ENCODE measurements at regions not wholly inside any gene's neighbourhood (a gene's known extent, or its start where the extent isn't known, plus 50 kb on each side); places are given as distances from the start of the nearest gene placed in this dataset.

DNA sequence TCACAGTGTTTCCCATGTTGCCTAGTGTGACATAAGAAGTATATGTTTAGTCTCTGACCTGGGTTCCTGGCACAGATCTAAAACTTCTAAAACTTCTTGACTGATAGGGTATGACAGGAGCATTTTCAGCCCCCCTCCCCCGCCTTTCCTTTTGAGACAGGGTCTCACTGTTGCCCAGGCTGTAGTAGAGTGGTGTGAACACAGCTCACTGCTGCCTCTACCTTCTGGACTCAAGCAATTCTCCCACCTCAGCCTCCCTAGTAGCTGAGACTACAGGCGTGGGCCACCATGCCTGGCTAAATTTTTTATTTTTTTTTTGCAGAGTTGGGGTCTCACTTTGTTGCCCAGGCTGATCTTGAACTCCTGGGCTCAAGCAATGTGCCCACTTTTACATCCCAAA is 421.1 kb upstream of the RGS6 start:
- DNase-seq (ENCODE audit: extremely low read depth, low read depth): no peak
- TF ChIP-seq, protein P1, sequence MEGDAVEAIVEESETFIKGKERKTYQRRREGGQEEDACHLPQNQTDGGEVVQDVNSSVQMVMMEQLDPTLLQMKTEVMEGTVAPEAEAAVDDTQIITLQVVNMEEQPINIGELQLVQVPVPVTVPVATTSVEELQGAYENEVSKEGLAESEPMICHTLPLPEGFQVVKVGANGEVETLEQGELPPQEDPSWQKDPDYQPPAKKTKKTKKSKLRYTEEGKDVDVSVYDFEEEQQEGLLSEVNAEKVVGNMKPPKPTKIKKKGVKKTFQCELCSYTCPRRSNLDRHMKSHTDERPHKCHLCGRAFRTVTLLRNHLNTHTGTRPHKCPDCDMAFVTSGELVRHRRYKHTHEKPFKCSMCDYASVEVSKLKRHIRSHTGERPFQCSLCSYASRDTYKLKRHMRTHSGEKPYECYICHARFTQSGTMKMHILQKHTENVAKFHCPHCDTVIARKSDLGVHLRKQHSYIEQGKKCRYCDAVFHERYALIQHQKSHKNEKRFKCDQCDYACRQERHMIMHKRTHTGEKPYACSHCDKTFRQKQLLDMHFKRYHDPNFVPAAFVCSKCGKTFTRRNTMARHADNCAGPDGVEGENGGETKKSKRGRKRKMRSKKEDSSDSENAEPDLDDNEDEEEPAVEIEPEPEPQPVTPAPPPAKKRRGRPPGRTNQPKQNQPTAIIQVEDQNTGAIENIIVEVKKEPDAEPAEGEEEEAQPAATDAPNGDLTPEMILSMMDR (IDR thresholded peaks at IDR 0.05; ENCODE audit: low read depth, low read length, missing control alignments): no peak
- no peak overlapping the region for H3K4me3 ChIP-seq (replicated peaks; ENCODE audit: low read depth, low read length)

DNA sequence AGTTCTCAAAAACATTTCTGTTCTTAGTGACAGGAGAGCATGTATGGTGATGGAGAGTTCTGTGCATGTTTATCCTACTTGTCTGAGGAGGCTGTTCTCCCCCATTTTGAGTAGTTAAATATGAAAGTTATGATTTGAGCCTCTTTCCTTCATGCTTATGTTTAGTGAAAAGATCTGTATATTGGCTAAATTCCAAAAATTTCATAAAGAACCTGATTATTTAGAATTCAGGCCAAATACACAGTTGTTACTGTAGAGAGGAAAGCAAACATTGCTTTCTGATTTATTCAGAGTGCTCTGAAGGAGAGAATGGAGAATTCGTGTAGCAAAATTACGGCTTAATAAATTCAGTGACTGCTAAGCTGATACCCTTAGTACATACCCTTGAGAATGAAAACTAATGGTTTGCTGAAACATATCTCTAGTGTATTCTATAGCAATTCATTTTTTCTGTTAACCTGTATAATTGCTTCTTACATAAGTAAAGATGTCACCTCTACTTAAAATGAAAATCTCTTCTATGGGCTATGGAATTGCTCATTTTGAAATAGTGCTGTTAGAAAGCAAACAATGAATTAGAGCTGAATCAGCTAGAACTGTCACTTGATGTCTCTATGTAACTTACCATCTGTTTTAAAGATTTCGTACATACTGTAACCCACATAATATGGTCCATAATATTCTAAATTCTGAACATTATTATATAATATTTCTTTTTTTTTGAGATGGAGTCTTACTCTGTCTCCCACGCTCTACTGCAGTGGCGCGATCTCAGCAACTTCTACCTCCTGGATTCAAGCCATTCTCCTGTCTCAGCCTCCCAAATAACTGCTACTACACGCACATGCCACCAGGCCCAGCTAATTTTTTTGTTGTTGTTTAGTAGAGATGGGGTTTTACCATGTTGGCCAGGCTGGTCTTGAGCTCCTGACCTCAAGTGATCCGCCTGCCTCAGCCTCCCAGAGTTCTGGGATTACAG is 417.0 kb upstream of the RGS6 start:
- no peak overlapping the region for H3K4me3 ChIP-seq (replicated peaks; ENCODE audit: low read depth, low read length)
- TF ChIP-seq, protein P1 (IDR thresholded peaks at IDR 0.05; ENCODE audit: low read depth, low read length, missing control alignments): no peak
- DNase-seq (ENCODE audit: extremely low read depth, low read depth): no peak

DNA sequence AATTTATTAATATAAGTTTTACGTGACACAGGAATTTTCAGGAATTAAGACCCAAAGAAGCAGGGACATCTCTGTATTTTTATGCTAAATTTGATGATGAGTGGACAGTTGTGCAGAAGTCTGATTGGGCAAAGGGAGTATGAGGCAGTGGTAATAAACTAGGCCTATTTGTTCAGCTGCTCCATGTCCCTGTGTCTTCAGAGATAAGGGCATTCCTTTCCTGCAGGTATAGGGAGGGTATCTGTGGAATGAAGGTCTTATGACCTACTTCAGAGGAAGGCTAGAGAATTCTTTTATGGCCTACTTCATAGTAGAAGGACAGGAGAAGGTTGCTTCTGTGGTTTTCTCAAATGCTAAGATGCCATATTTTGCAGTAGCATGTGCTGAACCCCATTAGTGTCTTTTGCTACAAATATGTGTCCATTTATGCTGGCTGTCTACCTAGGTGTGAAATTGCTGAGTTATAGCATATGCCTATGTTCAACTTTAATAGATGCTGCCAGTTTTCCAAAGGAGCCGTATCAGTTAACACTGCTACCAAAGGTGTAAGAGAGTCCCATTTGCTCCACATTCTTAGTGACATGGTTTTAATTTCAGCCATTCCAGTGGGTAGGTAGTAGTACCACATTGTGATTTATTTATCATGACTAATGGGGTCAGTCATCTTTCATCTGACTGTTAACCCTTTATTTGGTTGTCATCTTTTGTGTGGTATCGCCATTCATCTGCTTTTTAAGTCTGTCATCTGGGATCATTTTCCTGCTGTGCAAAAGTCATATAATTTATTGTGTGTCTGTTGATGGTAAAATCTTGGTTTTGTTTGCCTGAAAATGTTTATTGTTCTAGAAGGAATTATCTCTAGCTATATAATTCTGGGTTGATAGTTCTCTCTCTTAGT is 410.7 kb upstream of the RGS6 start:
- TF ChIP-seq, protein P1 (IDR thresholded peaks at IDR 0.05; ENCODE audit: low read depth, low read length, missing control alignments): no peak
- peak; percentile 10 for DNase-seq (ENCODE audit: extremely low read depth, low read depth)
- no peak overlapping the region for H3K4me3 ChIP-seq (replicated peaks; ENCODE audit: low read depth, low read length)

DNA sequence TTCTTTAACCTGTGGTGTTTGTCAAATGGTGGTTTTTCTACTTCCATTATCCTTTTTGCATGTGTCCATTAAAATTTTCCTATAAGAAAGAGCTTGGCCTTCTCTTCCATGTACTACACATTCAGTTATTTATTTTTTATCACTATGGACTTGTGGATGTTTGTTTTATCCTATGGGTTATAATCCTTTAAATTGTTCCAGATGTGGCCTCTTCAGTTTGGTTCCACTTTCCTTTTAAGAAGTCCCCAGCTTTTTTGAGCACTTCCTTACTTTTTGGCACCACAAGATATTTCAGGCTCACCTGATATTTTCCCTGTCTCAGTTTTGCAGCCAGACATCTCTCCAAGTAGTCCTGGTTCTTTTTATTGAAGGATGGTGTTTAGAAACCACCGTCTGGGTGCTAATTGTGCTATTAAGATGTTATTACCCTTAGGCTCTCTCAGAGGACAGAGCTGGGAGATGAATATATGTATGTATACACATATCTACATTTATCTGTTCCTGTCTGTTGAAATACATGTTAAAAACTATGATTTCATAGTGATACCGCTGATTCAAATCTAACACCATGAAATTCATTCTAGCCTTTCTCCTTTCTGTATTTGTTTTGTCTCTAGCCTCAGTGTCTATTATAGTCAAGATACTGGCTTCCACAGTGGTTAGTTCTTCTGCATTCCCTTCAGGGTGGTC is 408.5 kb upstream of the RGS6 start:
- DNase-seq (ENCODE audit: extremely low read depth, low read depth): peak; percentile 43

DNA sequence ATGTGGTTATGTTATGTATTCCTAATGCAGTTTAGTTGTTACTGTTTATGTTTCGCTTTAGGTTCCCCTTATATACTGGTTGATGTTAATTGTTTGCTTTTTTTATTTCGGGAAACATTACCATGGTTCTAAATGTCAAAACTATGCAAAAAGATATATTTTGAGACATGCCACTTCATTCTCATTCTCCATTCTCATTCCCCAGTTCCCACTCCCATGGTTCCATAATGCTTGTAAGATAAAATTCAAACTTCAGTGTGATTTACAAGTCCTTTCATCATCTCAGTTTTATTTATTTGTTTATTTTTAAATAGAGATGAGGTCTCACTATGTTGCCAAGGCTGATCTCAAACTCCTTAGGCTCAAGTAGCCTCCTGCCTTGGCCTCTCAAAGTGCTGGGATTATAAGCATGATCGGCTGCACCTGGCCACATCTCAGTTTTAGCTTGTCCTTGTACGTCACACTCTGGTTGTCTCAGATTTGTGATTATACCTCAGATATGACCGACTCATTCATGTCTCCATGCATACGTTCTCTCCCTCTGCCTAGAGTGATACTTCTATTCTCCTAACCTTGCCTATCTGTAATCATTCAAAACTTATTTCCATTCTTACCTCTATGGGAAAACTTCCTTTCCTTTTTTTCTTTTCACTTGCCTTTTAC is 407.8 kb upstream of the RGS6 start:
- TF ChIP-seq, protein P1 (IDR thresholded peaks at IDR 0.05; ENCODE audit: low read depth, low read length, missing control alignments): no peak
- no peak for DNase-seq (ENCODE audit: extremely low read depth, low read depth)
- no peak overlapping the region for H3K4me3 ChIP-seq (replicated peaks; ENCODE audit: low read depth, low read length)

More for the DNA sequence above, 408.5 kb upstream of the RGS6 start:
- TF ChIP-seq, protein P1 (IDR thresholded peaks at IDR 0.05; ENCODE audit: low read depth, low read length, missing control alignments): no peak
- H3K4me3 ChIP-seq (replicated peaks; ENCODE audit: low read depth, low read length): no peak overlapping the region

Data from HFF-Myc (cell line).